Breast epithelium (tissue), 4 donors: ENCODE measurements at regions not wholly inside any gene's neighbourhood (a gene's known extent, or its start where the extent isn't known, plus 50 kb on each side); places are given as distances from the start of the nearest gene placed in this dataset.

Experiments
- DNase-seq, 2 donors: peaks; one replicate each; pipeline ENCODE4 v3.0.0-alpha.2; 2019; ENCODE audit warnings: low spot score in 2 of 2
- H3K27ac ChIP-seq, 2 donors: fragments of 200-600 bp; sonication (generic) in 1 of 2; one replicate each; pipeline ENCODE4 v1.5.1; 2016 to 2019; ENCODE audit warnings: mild to moderate bottlenecking in 1 of 2
- H3K27me3 ChIP-seq, 2 donors: fragments of 200-600 bp; sonication (generic) in 1 of 2; one replicate each; pipeline versions ENCODE4 v1.5.1 to v1.6.0; 2017 to 2019; ENCODE audit warnings: control low read depth in 1 of 2, mild to moderate bottlenecking in 1 of 2
- H3K36me3 ChIP-seq: fragments of 200-600 bp; one replicate; pipeline ENCODE4 v1.5.1; 2019
- H3K4me1 ChIP-seq, 2 donors: fragments of 200-600 bp; sonication (generic); one replicate each; pipeline ENCODE4 v1.5.1; 2016 to 2019; ENCODE audit warnings: control low read depth in 1 of 2
- H3K4me3 ChIP-seq, 3 donors: fragments of 200-600 bp; sonication (generic); 1 replicate in 2 of 3; 2 replicates in 1 of 3; pipeline ENCODE4 v1.5.1; 2016 to 2019; ENCODE audit warnings: mild to moderate bottlenecking in 3 of 3, moderate library complexity in 2 of 3
- H3K9me3 ChIP-seq, 2 donors: fragments of 200-600 bp; sonication (generic) in 1 of 2; one replicate each; pipeline ENCODE4 v1.5.1; 2016 to 2019; ENCODE audit warnings: control low read depth in 1 of 2
- POLR2A ChIP-seq: fragments of 450-650 bp; IDR thresholded peaks from one replicate; pipeline ENCODE4 v1.6.1; 2016; ENCODE audit warnings: antibody characterized with exemption, mild to moderate bottlenecking, moderate library complexity
- POLR2AphosphoS5 ChIP-seq, 3 donors: sonication (generic); formaldehyde crosslinking; IDR thresholded peaks; one replicate each; pipeline ENCODE4 v1.6.1; 2017; ENCODE audit warnings: antibody characterized with exemption in 3 of 3
- intact Hi-C: fragments of 100-400 bp; cut with DNase I; formaldehyde crosslinking; loops from one replicate; pipeline ENCODE4 v1.15.1; 2023; ENCODE audit warnings: low total_unique reads
- TF ChIP-seq, protein P1 (sequence below), 3 donors: fragments of 450-650 bp; IDR thresholded peaks; one replicate each; pipeline ENCODE4 v1.5.1; 2016 to 2017; ENCODE audit warnings: antibody characterized with exemption in 3 of 3, mild to moderate bottlenecking in 3 of 3, moderate library complexity in 3 of 3

DNA sequence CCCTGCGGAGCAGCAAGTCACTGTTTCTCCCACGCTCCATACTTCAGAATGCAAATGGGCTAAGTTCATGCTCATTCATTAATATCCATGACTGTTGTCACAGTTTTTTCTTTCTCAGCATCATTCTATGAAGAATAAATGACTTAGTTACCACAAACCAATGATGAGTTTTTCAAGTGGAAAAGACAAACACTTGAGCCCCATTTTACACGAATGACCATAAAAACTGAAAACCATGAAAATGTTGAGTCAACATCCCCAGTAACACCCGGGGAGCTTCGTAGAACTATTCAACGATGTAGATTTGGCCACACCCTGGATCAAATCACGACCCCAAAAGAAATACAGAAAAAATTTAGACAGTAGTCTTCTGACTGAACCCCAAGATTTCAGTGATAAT is 99.8 kb upstream of the GJB6 start:
- no peak overlapping the region for H3K4me3 ChIP-seq
- no peaks in the 10 kb centered on the region for H3K36me3 ChIP-seq
- H3K4me1 ChIP-seq, result no peaks in the 10 kb centered on the region
- DNase-seq, result no peak
- intact Hi-C loops, result no loop called here
- no peaks in the 10 kb centered on the region for H3K27me3 ChIP-seq
- TF ChIP-seq, protein P1, sequence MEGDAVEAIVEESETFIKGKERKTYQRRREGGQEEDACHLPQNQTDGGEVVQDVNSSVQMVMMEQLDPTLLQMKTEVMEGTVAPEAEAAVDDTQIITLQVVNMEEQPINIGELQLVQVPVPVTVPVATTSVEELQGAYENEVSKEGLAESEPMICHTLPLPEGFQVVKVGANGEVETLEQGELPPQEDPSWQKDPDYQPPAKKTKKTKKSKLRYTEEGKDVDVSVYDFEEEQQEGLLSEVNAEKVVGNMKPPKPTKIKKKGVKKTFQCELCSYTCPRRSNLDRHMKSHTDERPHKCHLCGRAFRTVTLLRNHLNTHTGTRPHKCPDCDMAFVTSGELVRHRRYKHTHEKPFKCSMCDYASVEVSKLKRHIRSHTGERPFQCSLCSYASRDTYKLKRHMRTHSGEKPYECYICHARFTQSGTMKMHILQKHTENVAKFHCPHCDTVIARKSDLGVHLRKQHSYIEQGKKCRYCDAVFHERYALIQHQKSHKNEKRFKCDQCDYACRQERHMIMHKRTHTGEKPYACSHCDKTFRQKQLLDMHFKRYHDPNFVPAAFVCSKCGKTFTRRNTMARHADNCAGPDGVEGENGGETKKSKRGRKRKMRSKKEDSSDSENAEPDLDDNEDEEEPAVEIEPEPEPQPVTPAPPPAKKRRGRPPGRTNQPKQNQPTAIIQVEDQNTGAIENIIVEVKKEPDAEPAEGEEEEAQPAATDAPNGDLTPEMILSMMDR (IDR thresholded peaks at IDR 0.05), result no peak
- TF ChIP-seq POLR2AphosphoS5 (IDR thresholded peaks at IDR 0.05) (no peak), POLR2A (no peak)
- H3K27ac ChIP-seq, result no peak overlapping the region
- peaks cover 0 to 7% of the 10 kb centered on the region in 2 donors for H3K9me3 ChIP-seq

DNA sequence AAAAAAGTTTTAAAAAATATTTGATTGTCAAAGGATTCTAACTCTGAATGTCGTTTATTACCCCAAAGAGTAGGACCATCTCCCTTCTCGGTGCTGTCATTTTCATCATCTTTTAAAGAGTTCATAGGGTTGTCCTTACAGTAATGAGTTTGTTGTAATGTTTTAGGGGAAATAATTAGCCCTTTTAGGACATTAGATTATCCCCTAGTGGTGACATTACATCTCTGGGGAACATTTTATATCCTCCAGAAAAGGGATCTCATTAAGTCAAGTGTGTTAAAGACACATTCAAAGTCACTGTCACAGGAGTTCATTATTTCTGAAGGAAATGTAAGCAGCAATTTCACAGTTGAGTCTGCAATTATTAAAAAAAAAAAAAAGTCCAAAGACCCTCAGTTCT is 99.3 kb upstream of the GJB6 start:
- intact Hi-C loops, result no loop called here
- no peak for DNase-seq
- TF ChIP-seq POLR2A (no peak), POLR2AphosphoS5 (IDR thresholded peaks at IDR 0.05) (no peak)
- TF ChIP-seq, protein P1 (IDR thresholded peaks at IDR 0.05), result no peak
- H3K4me3 ChIP-seq, result no peak overlapping the region
- no peaks in the 10 kb centered on the region for H3K27me3 ChIP-seq
- no peaks in the 10 kb centered on the region for H3K36me3 ChIP-seq
- H3K27ac ChIP-seq, result no peak overlapping the region
- H3K4me1 ChIP-seq, result no peaks in the 10 kb centered on the region
- H3K9me3 ChIP-seq, result peaks cover 0 to 8% of the 10 kb centered on the region in 2 donors

DNA sequence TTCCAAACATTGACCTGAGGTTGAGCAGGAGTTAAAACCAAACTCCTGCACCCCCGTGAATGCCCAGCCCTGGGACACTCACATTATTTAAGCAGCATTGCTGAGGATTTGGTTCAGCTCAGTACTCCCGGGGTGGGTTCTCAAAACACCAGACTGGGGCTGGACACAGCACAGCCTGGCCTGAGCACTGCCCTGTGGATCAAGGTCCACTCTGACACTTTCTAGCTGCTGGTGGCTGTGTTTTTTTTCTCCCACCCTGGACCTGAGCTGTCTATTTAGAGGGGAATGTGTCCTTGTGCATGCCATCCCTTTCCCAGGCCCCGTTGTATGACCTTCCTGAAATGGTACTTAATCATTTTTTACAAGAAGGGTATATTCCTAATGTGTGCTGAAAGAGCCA is 94.7 kb upstream of the GJB6 start:
- no peak for DNase-seq
- no peaks in the 10 kb centered on the region for H3K36me3 ChIP-seq
- TF ChIP-seq POLR2AphosphoS5 (IDR thresholded peaks at IDR 0.05) (no peak), POLR2A (no peak)
- TF ChIP-seq, protein P1 (IDR thresholded peaks at IDR 0.05), result no peak
- no peaks in the 10 kb centered on the region for H3K27me3 ChIP-seq
- H3K9me3 ChIP-seq, result peaks cover 6 to 23% of the 10 kb centered on the region in 2 donors
- no peak overlapping the region for H3K4me3 ChIP-seq
- H3K4me1 ChIP-seq, result no peaks in the 10 kb centered on the region
- intact Hi-C loops, result no loop called here
- H3K27ac ChIP-seq, result no peak overlapping the region

DNA sequence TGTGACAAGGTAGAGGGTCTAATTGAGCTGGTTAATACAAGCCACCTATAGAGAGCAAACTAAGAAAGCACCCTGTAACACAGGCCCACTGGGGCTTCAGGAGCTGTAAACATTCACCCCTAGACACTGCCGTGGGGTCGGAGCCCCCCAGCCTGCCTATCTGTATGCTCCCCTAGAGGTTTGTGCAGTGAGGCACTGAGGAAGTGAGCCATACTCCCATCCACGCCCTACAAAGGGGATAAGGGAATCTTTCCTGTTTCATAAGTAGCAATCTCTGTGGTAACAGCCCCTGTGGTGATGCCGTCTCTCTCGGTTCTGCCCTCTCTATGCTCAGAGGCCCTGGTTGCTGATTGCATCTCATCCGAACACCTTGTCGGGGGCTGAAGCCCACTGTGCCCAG is 94.2 kb upstream of the GJB6 start:
- intact Hi-C loops, result no loop called here
- TF ChIP-seq POLR2A (no peak), POLR2AphosphoS5 (IDR thresholded peaks at IDR 0.05) (no peak)
- TF ChIP-seq, protein P1 (IDR thresholded peaks at IDR 0.05), result no peak
- no peaks in the 10 kb centered on the region for H3K27me3 ChIP-seq

DNA sequence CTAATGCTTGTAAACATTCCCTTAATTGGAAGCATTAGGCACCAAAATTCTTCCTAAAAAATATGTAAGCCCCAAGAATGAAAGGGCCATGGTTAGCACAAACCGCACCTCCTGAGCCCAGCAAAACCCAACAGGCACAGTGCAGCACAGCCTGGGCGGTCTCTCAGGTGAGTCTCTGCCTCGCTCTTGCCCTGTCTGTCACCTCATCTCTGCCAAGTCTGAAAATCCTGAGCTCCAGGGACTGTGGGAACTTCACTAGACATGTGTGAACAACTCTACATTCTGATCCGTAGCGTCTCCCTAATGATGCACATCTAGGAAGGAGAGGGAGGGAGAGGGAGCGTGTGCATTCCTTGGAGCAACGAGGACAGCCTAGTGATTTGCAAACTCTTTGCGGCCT is 88.8 kb upstream of the GJB6 start:
- DNase-seq, result no peak
- TF ChIP-seq POLR2AphosphoS5 (IDR thresholded peaks at IDR 0.05), result no peak
- TF ChIP-seq, protein P1 (IDR thresholded peaks at IDR 0.05), result no peak
- TF ChIP-seq POLR2A, result no peak
- H3K27me3 ChIP-seq, result no peaks in the 10 kb centered on the region
- peaks cover 6 to 10% of the 10 kb centered on the region in 2 donors for H3K9me3 ChIP-seq
- no peak overlapping the region for H3K4me3 ChIP-seq
- no peaks in the 10 kb centered on the region for H3K4me1 ChIP-seq
- H3K36me3 ChIP-seq, result no peaks in the 10 kb centered on the region
- intact Hi-C loops, result no loop called here
- H3K27ac ChIP-seq, result no peak overlapping the region

More for the DNA sequence above, 94.2 kb upstream of the GJB6 start:
- DNase-seq, result no peak
- no peaks in the 10 kb centered on the region for H3K36me3 ChIP-seq
- peaks cover 6 to 23% of the 10 kb centered on the region in 2 donors for H3K9me3 ChIP-seq
- no peak overlapping the region for H3K4me3 ChIP-seq
- no peak overlapping the region for H3K27ac ChIP-seq
- H3K4me1 ChIP-seq, result no peaks in the 10 kb centered on the region
